MM.1S (cell line): ENCODE measurements at regions not wholly inside any gene's neighbourhood (a gene's known extent, or its start where the extent isn't known, plus 50 kb on each side); places are given as distances from the start of the nearest gene placed in this dataset.

ENCODE experiments used
- DNase-seq: peaks from one replicate; pipeline ENCODE4 v3.0.0-alpha.2; 2015
- H2AFZ ChIP-seq: fragments of 300-600 bp; sonication (generic); 2 replicates; pipeline ENCODE4 v1.6.0; 2016; ENCODE audit warnings: antibody characterized with exemption, low read length
- H3F3A ChIP-seq: fragments of 300-600 bp; sonication (generic); 2 replicates; pipeline ENCODE4 v1.6.1; 2016; ENCODE audit warnings: mild to moderate bottlenecking, antibody characterized with exemption, low read length, moderate library complexity, mixed read lengths; ENCODE audit not compliant: insufficient read depth
- H3K27ac ChIP-seq: fragments of 300-600 bp; sonication (generic); 2 replicates; pipeline ENCODE4 v1.5.1; 2016; ENCODE audit warnings: mild to moderate bottlenecking, low read length
- H3K27me3 ChIP-seq: fragments of 300-600 bp; sonication (generic); replicated peaks from 2 replicates; pipeline ENCODE4 v1.6.0; 2016; ENCODE audit warnings: low read length; ENCODE audit not compliant: insufficient read depth
- H3K36me3 ChIP-seq: fragments of 300-600 bp; sonication (generic); replicated peaks from 2 replicates; pipeline ENCODE4 v1.6.1; 2016; ENCODE audit warnings: mild to moderate bottlenecking, low read length, mixed read lengths; ENCODE audit not compliant: insufficient read depth
- H3K4me1 ChIP-seq: fragments of 300-600 bp; sonication (generic); 2 replicates; pipeline ENCODE4 v1.6.1; 2016; ENCODE audit warnings: low read length, mixed read lengths
- H3K4me2 ChIP-seq: fragments of 300-600 bp; sonication (generic); 2 replicates; pipeline ENCODE4 v1.6.0; 2016; ENCODE audit warnings: low read depth, low read length
- H3K4me3 ChIP-seq: fragments of 300-600 bp; sonication (generic); 2 replicates; pipeline ENCODE4 v1.5.1; 2016; ENCODE audit warnings: low read length, mixed read lengths
- H3K79me2 ChIP-seq: fragments of 300-600 bp; sonication (generic); 2 replicates; pipeline ENCODE4 v1.6.1; 2016; ENCODE audit warnings: mixed run types, low read length, mixed read lengths
- H3K9ac ChIP-seq: fragments of 300-600 bp; sonication (generic); 2 replicates; pipeline ENCODE4 v1.6.1; 2016; ENCODE audit warnings: low read length, mixed read lengths
- H3K9me2 ChIP-seq: fragments of 300-600 bp; sonication (generic); replicated peaks from 2 replicates; pipeline ENCODE4 v1.6.1; 2016; ENCODE audit warnings: mild to moderate bottlenecking, low read length, mixed read lengths; ENCODE audit not compliant: insufficient read depth
- H3K9me3 ChIP-seq: fragments of 300-600 bp; sonication (generic); replicated peaks from 2 replicates; pipeline ENCODE4 v1.6.1; 2016; ENCODE audit warnings: mild to moderate bottlenecking, low read length, mixed read lengths; ENCODE audit not compliant: insufficient read depth
- H4K20me1 ChIP-seq: fragments of 300-600 bp; sonication (generic); 2 replicates; pipeline ENCODE4 v1.6.1; 2016; ENCODE audit warnings: mild to moderate bottlenecking, low read length, moderate library complexity, mixed read lengths; ENCODE audit not compliant: insufficient read depth
- CTCF ChIP-seq: fragments of 300-600 bp; sonication (generic); IDR thresholded peaks from 2 replicates; pipeline ENCODE4 v1.5.1; 2016; ENCODE audit warnings: antibody characterized with exemption, low read length, mixed read lengths
- EZH2 ChIP-seq: fragments of 300-600 bp; sonication (generic); optimal IDR thresholded peaks from 2 replicates; pipeline ENCODE3; 2017; ENCODE audit warnings: low read depth, mild to moderate bottlenecking, antibody characterized with exemption, low read length, mixed read lengths
- EZH2phosphoT487 ChIP-seq: fragments of 300-600 bp; sonication (generic); IDR thresholded peaks from 2 replicates; pipeline ENCODE4 v1.6.1; 2018; ENCODE audit warnings: antibody characterized with exemption, low read length

GRCh38 chr5:167839065-167839464 lies 452.4 kb upstream of the WWC1 start:
- Histone ChIP-seq H3K9me2 (no peaks in the 10 kb centered on the region), H3K27ac (no peak overlapping the region), H3K36me3 (no peaks in the 10 kb centered on the region), H3K79me2 (no peaks in the 10 kb centered on the region), H2AFZ (no peak overlapping the region), H3K9me3 (no peaks in the 10 kb centered on the region), H3K9ac (no peak overlapping the region), H3K4me1 (no peaks in the 10 kb centered on the region), H4K20me1 (no peaks in the 10 kb centered on the region), H3K27me3 (no peaks in the 10 kb centered on the region), H3K4me2 (no peak overlapping the region), H3K4me3 (no peak overlapping the region), H3F3A (no peaks in the 10 kb centered on the region)
- no peak for TF ChIP-seq CTCF
- no peak for TF ChIP-seq EZH2phosphoT487
- no peak for TF ChIP-seq EZH2
- no peak for DNase-seq

- no peaks in the 10 kb centered on the region for H4K20me1 ChIP-seq
- H3K4me3 ChIP-seq, result no peak overlapping the region
- no peak overlapping the region for H3K27ac ChIP-seq
- no peaks in the 10 kb centered on the region for H3K9me3 ChIP-seq
- no peak overlapping the region for H3K4me2 ChIP-seq
- H3K9me2 ChIP-seq, result no peaks in the 10 kb centered on the region
- H3K36me3 ChIP-seq, result no peaks in the 10 kb centered on the region
- no peaks in the 10 kb centered on the region for H3F3A ChIP-seq
- H3K9ac ChIP-seq, result no peak overlapping the region
- H3K4me1 ChIP-seq, result no peaks in the 10 kb centered on the region
- no peak overlapping the region for H2AFZ ChIP-seq
- no peaks in the 10 kb centered on the region for H3K79me2 ChIP-seq
- no peak for TF ChIP-seq EZH2phosphoT487
- no peak for TF ChIP-seq EZH2
- no peak for TF ChIP-seq CTCF
- H3K27me3 ChIP-seq, result no peaks in the 10 kb centered on the region
- no peak for DNase-seq
These were observed 450.8 kb upstream of the WWC1 start for GRCh38 chr5:167840527-167841130.

- no peaks in the 10 kb centered on the region for H3K9me3 ChIP-seq
- no peaks in the 10 kb centered on the region for H3K27me3 ChIP-seq
- no peak for DNase-seq
- H3F3A ChIP-seq, result no peaks in the 10 kb centered on the region
- no peaks in the 10 kb centered on the region for H3K36me3 ChIP-seq
- no peak overlapping the region for H2AFZ ChIP-seq
- no peak overlapping the region for H3K4me2 ChIP-seq
- no peaks in the 10 kb centered on the region for H4K20me1 ChIP-seq
- no peak overlapping the region for H3K9ac ChIP-seq
- no peaks in the 10 kb centered on the region for H3K9me2 ChIP-seq
- no peaks in the 10 kb centered on the region for H3K4me1 ChIP-seq
- H3K27ac ChIP-seq, result no peak overlapping the region
- no peaks in the 10 kb centered on the region for H3K79me2 ChIP-seq
- H3K4me3 ChIP-seq, result no peak overlapping the region
- TF ChIP-seq EZH2 (no peak), EZH2phosphoT487 (no peak), CTCF (no peak)
These were observed 447.4 kb upstream of the WWC1 start for GRCh38 chr5:167843881-167844572.
